ENCODE measurements at regions not wholly inside any gene's neighbourhood (a gene's known extent, or its start where the extent isn't known, plus 50 kb on each side); places are given as distances from the start of the nearest gene placed in this dataset.

- DNase-seq: no peak
Measured at GRCh38 chr10:107391901-107392300, 227.4 kb upstream of the SORCS1 start.

- DNase-seq: no peak
Measured at GRCh38 chr10:107390563-107390962, 226.1 kb upstream of the SORCS1 start.

- no peak for DNase-seq
Measured at GRCh38 chr10:107383357-107383756, 218.9 kb upstream of the SORCS1 start.

- no peak for DNase-seq
Measured at GRCh38 chr10:107379601-107380000, 215.1 kb upstream of the SORCS1 start.

- no peak for DNase-seq
Measured at GRCh38 chr10:107371801-107372200, 207.3 kb upstream of the SORCS1 start.

GRCh38 chr10:107364872-107365271, 200.4 kb upstream of the SORCS1 start:
- DNase-seq: no peak

- no peak for DNase-seq
Measured at GRCh38 chr10:107362306-107362705, 197.8 kb upstream of the SORCS1 start.

- DNase-seq: no peak
Measured at GRCh38 chr10:107357033-107357432, 192.5 kb upstream of the SORCS1 start.

- DNase-seq: no peak
Measured at GRCh38 chr10:107356396-107356795, 191.9 kb upstream of the SORCS1 start.

GRCh38 chr10:107342711-107343110, 178.2 kb upstream of the SORCS1 start:
- DNase-seq: no peak

GRCh38 chr10:107341281-107341680, 176.8 kb upstream of the SORCS1 start:
- no peak for DNase-seq

- DNase-seq: no peak
Measured at GRCh38 chr10:107340326-107340725, 175.8 kb upstream of the SORCS1 start.

- no peak for DNase-seq
Measured at GRCh38 chr10:107336061-107336460, 171.6 kb upstream of the SORCS1 start.

GRCh38 chr10:107317592-107317991, 153.1 kb upstream of the SORCS1 start:
- no peak for DNase-seq

GRCh38 chr10:107303203-107303602, 138.7 kb upstream of the SORCS1 start:
- no peak for DNase-seq

GRCh38 chr10:107299606-107300005, 135.1 kb upstream of the SORCS1 start:
- no peak for DNase-seq

GRCh38 chr10:107284187-107284586, 119.7 kb upstream of the SORCS1 start:
- no peak for DNase-seq

- no peak for DNase-seq
Measured at GRCh38 chr10:107280293-107280692, 115.8 kb upstream of the SORCS1 start.

GRCh38 chr10:107277591-107277990, 113.1 kb upstream of the SORCS1 start:
- no peak for DNase-seq

GRCh38 chr10:107275806-107276205, 111.3 kb upstream of the SORCS1 start:
- DNase-seq: no peak

- no peak for DNase-seq
Measured at GRCh38 chr10:107269626-107270025, 105.1 kb upstream of the SORCS1 start.

GRCh38 chr10:107264742-107265141, 100.2 kb upstream of the SORCS1 start:
- DNase-seq: no peak

- DNase-seq: no peak
Measured at GRCh38 chr10:107244122-107244521, 79.6 kb upstream of the SORCS1 start.

GRCh38 chr10:107238275-107238674, 73.8 kb upstream of the SORCS1 start:
- DNase-seq: no peak

- no peak for DNase-seq
Measured at GRCh38 chr10:107232013-107232412, 67.5 kb upstream of the SORCS1 start.

GRCh38 chr10:107230887-107231286, 66.4 kb upstream of the SORCS1 start:
- DNase-seq: no peak

All from femur (tissue), 1 donor.